CD4-positive, CD25-positive, alpha-beta regulatory T cell (primary cell): ENCODE measurements at regions not wholly inside any gene's neighbourhood (a gene's known extent, or its start where the extent isn't known, plus 50 kb on each side); places are given as distances from the start of the nearest gene placed in this dataset.
A peak's percentile ranks its signal among the peaks of the same experiment; 100 is the strongest.

Source experiments
- ATAC-seq, 2 donors: fragments of 150-1000 bp; cut with Tn5 transposase; one replicate each; pipeline ENCODE4 v1.10.0; 2021; ENCODE audit warnings: low read depth in 2 of 2, moderate number of reproducible peaks in 2 of 2, moderate library complexity in 1 of 2
- DNase-seq, 3 donors: peaks; one replicate each; pipeline versions ENCODE4 v3.0.0 to v3.0.0-alpha.2; 2012 to 2022; ENCODE audit warnings: mixed read lengths in 1 of 3
- H3K27ac ChIP-seq: one replicate; pipeline ENCODE4 v1.7.0; 2013; ENCODE audit warnings: mild to moderate bottlenecking, low read length; ENCODE audit not compliant: insufficient read depth, poor library complexity, severe bottlenecking
- H3K27me3 ChIP-seq: one replicate; pipeline ENCODE4 v1.7.0; 2013; ENCODE audit warnings: low read length; ENCODE audit not compliant: control insufficient read depth, insufficient read depth
- H3K36me3 ChIP-seq: one replicate; pipeline ENCODE4 v1.7.0; 2013; ENCODE audit warnings: mild to moderate bottlenecking, low read length, moderate library complexity; ENCODE audit not compliant: control insufficient read depth, insufficient read depth
- H3K4me1 ChIP-seq: 2 replicates; pipeline ENCODE4 v1.7.0; 2013; ENCODE audit warnings: mild to moderate bottlenecking, low read length; ENCODE audit not compliant: insufficient read depth, control insufficient read depth, poor library complexity, severe bottlenecking
- H3K4me3 ChIP-seq: one replicate; pipeline ENCODE4 v1.7.0; 2013; ENCODE audit warnings: low read depth, mild to moderate bottlenecking, low read length, moderate library complexity
- H3K9me3 ChIP-seq, 2 experiments: 1 replicate in 1 of 2; 2 replicates in 1 of 2; pipeline ENCODE4 v1.7.0; 2013; ENCODE audit warnings: low read length in 2 of 2, mild to moderate bottlenecking in 1 of 2, moderate library complexity in 1 of 2; ENCODE audit not compliant: control insufficient read depth in 2 of 2
- H3K27ac Mint-ChIP-seq, 3 donors: one replicate each; pipeline ENCODE4 v1.8.0; 2020 to 2022; ENCODE audit warnings: mild to moderate bottlenecking in 3 of 3, mixed read lengths in 3 of 3, moderate library complexity in 2 of 3
- H3K27me3 Mint-ChIP-seq: one replicate; pipeline ENCODE4 v1.8.0; 2022; ENCODE audit warnings: mild to moderate bottlenecking, mixed read lengths
- H3K36me3 Mint-ChIP-seq: one replicate; pipeline ENCODE4 v1.8.0; 2020; ENCODE audit warnings: mixed read lengths
- H3K4me1 Mint-ChIP-seq, 4 donors: one replicate each; pipeline ENCODE4 v1.8.0; 2020 to 2022; ENCODE audit warnings: mixed read lengths in 4 of 4, mild to moderate bottlenecking in 1 of 4
- H3K4me3 Mint-ChIP-seq, 4 donors: one replicate each; pipeline ENCODE4 v1.8.0; 2020 to 2022; ENCODE audit warnings: mild to moderate bottlenecking in 4 of 4, mixed read lengths in 4 of 4, moderate library complexity in 3 of 4
- H3K9me3 Mint-ChIP-seq, 7 donors: one replicate each; pipeline ENCODE4 v1.8.0; 2020 to 2022; ENCODE audit warnings: mixed read lengths in 7 of 7, mild to moderate bottlenecking in 3 of 7, moderate library complexity in 2 of 7

GRCh38 chr2:103880081-103880834 is 973.7 kb upstream of the POU3F3 start:
- H3K4me3 Mint-ChIP-seq: no peak overlapping the region
- Histone ChIP-seq H3K27me3 (no peaks in the 10 kb centered on the region), H3K27ac (no peak overlapping the region), H3K4me1 (no peaks in the 10 kb centered on the region), H3K9me3 (no peaks in the 10 kb centered on the region), H3K4me3 (no peak overlapping the region), H3K36me3 (no peaks in the 10 kb centered on the region)
- no peaks in the 10 kb centered on the region for H3K36me3 Mint-ChIP-seq
- ATAC-seq: no peak
- H3K27me3 Mint-ChIP-seq: no peaks in the 10 kb centered on the region
- peaks cover 0 to 15% (median 2%) of the 10 kb centered on the region in 7 donors for H3K9me3 Mint-ChIP-seq
- no peak overlapping the region for H3K27ac Mint-ChIP-seq
- DNase-seq: no peak
- peaks cover 0 to 4% (median 0%) of the 10 kb centered on the region in 4 donors for H3K4me1 Mint-ChIP-seq

- H3K4me1 Mint-ChIP-seq: no peaks in the 10 kb centered on the region
- peaks cover 0 to 19% (median 7%) of the 10 kb centered on the region in 7 donors for H3K9me3 Mint-ChIP-seq
- Histone ChIP-seq H3K36me3 (no peaks in the 10 kb centered on the region), H3K4me1 (no peaks in the 10 kb centered on the region), H3K4me3 (no peak overlapping the region), H3K27ac (no peak overlapping the region), H3K9me3 (no peaks in the 10 kb centered on the region), H3K27me3 (no peaks in the 10 kb centered on the region)
- DNase-seq: no peak
- no peak overlapping the region for H3K27ac Mint-ChIP-seq
- no peak overlapping the region for H3K4me3 Mint-ChIP-seq
- no peak for ATAC-seq
- no peaks in the 10 kb centered on the region for H3K27me3 Mint-ChIP-seq
- no peaks in the 10 kb centered on the region for H3K36me3 Mint-ChIP-seq
These were observed 966.3 kb upstream of the POU3F3 start for GRCh38 chr2:103887625-103888024.

GRCh38 chr2:103896182-103896581 is 957.7 kb upstream of the POU3F3 start:
- Histone ChIP-seq H3K27me3 (no peaks in the 10 kb centered on the region), H3K4me1 (no peaks in the 10 kb centered on the region), H3K9me3 (no peaks in the 10 kb centered on the region), H3K4me3 (no peak overlapping the region), H3K36me3 (no peaks in the 10 kb centered on the region), H3K27ac (no peak overlapping the region)
- H3K36me3 Mint-ChIP-seq: no peaks in the 10 kb centered on the region
- H3K4me3 Mint-ChIP-seq: no peak overlapping the region
- H3K27me3 Mint-ChIP-seq: no peaks in the 10 kb centered on the region
- peaks cover 0 to 14% (median 6%) of the 10 kb centered on the region in 7 donors for H3K9me3 Mint-ChIP-seq
- ATAC-seq (no peak), DNase-seq (no peak)
- H3K4me1 Mint-ChIP-seq: no peaks in the 10 kb centered on the region
- H3K27ac Mint-ChIP-seq: peak overlapping the region in 1 of 3 donors; percentile 22

- Histone ChIP-seq H3K4me3 (no peak overlapping the region), H3K36me3 (no peaks in the 10 kb centered on the region), H3K4me1 (no peaks in the 10 kb centered on the region), H3K9me3 (no peaks in the 10 kb centered on the region), H3K27me3 (no peaks in the 10 kb centered on the region), H3K27ac (no peak overlapping the region)
- H3K9me3 Mint-ChIP-seq: peaks cover 2 to 11% (median 4%) of the 10 kb centered on the region in 7 donors
- H3K36me3 Mint-ChIP-seq: no peaks in the 10 kb centered on the region
- no peaks in the 10 kb centered on the region for H3K4me1 Mint-ChIP-seq
- ATAC-seq: no peak
- no peak overlapping the region for H3K27ac Mint-ChIP-seq
- H3K4me3 Mint-ChIP-seq: no peak overlapping the region
- DNase-seq: no peak
- no peaks in the 10 kb centered on the region for H3K27me3 Mint-ChIP-seq
These were observed 955.4 kb upstream of the POU3F3 start for GRCh38 chr2:103898561-103898960.

GRCh38 chr2:103902347-103902746 is 951.6 kb upstream of the POU3F3 start:
- no peaks in the 10 kb centered on the region for H3K27me3 Mint-ChIP-seq
- H3K4me1 Mint-ChIP-seq: no peaks in the 10 kb centered on the region
- no peak for ATAC-seq
- no peaks in the 10 kb centered on the region for H3K36me3 ChIP-seq
- H3K4me1 ChIP-seq: no peaks in the 10 kb centered on the region
- peaks cover 0 to 11% (median 5%) of the 10 kb centered on the region in 7 donors for H3K9me3 Mint-ChIP-seq
- H3K4me3 ChIP-seq: no peak overlapping the region
- no peak for DNase-seq
- H3K27ac ChIP-seq: no peak overlapping the region
- H3K4me3 Mint-ChIP-seq: no peak overlapping the region
- no peaks in the 10 kb centered on the region for H3K27me3 ChIP-seq
- H3K9me3 ChIP-seq: no peaks in the 10 kb centered on the region
- no peaks in the 10 kb centered on the region for H3K36me3 Mint-ChIP-seq
- H3K27ac Mint-ChIP-seq: no peak overlapping the region

GRCh38 chr2:103921161-103921560 is 932.8 kb upstream of the POU3F3 start:
- no peaks in the 10 kb centered on the region for H3K36me3 Mint-ChIP-seq
- no peak overlapping the region for H3K4me3 Mint-ChIP-seq

GRCh38 chr2:103942199-103942598 is 911.7 kb upstream of the POU3F3 start:
- Histone ChIP-seq H3K9me3 (peaks cover 0 to 2% of the 10 kb centered on the region in 2 experiments), H3K4me1 (no peaks in the 10 kb centered on the region), H3K4me3 (no peak overlapping the region), H3K27me3 (no peaks in the 10 kb centered on the region), H3K27ac (no peak overlapping the region), H3K36me3 (no peaks in the 10 kb centered on the region)
- Mint-ChIP-seq H3K4me3 (no peak overlapping the region), H3K4me1 (no peaks in the 10 kb centered on the region), H3K27me3 (no peaks in the 10 kb centered on the region), H3K27ac (no peak overlapping the region), H3K36me3 (no peaks in the 10 kb centered on the region), H3K9me3 (peaks cover 0 to 12% (median 4%) of the 10 kb centered on the region in 7 donors)
- DNase-seq (no peak), ATAC-seq (no peak)

More at GRCh38 chr2:103921161-103921560, 932.8 kb upstream of the POU3F3 start:
- ATAC-seq (no peak), DNase-seq (no peak)
- no peak overlapping the region for H3K27ac Mint-ChIP-seq
- no peaks in the 10 kb centered on the region for H3K36me3 ChIP-seq
- H3K4me1 Mint-ChIP-seq: no peaks in the 10 kb centered on the region
- H3K27ac ChIP-seq: no peak overlapping the region
- no peaks in the 10 kb centered on the region for H3K27me3 Mint-ChIP-seq
- H3K4me1 ChIP-seq: no peaks in the 10 kb centered on the region
- H3K9me3 Mint-ChIP-seq: peaks cover 3 to 19% (median 9%) of the 10 kb centered on the region in 7 donors
- no peaks in the 10 kb centered on the region for H3K27me3 ChIP-seq
- no peak overlapping the region for H3K4me3 ChIP-seq
- no peaks in the 10 kb centered on the region for H3K9me3 ChIP-seq

- no peak overlapping the region for H3K27ac ChIP-seq
- no peaks in the 10 kb centered on the region for H3K36me3 Mint-ChIP-seq
- ATAC-seq (no peak), DNase-seq (no peak)
- H3K27me3 Mint-ChIP-seq: no peaks in the 10 kb centered on the region
- no peaks in the 10 kb centered on the region for H3K9me3 ChIP-seq
- no peak overlapping the region for H3K27ac Mint-ChIP-seq
- H3K27me3 ChIP-seq: no peaks in the 10 kb centered on the region
- H3K4me3 ChIP-seq: no peak overlapping the region
- no peaks in the 10 kb centered on the region for H3K4me1 Mint-ChIP-seq
- H3K4me3 Mint-ChIP-seq: no peak overlapping the region
- no peaks in the 10 kb centered on the region for H3K36me3 ChIP-seq
- no peaks in the 10 kb centered on the region for H3K4me1 ChIP-seq
- peaks cover 3 to 18% (median 6%) of the 10 kb centered on the region in 7 donors for H3K9me3 Mint-ChIP-seq
These were observed 908.8 kb upstream of the POU3F3 start for GRCh38 chr2:103945083-103945482.
